HG03439 (cell line): ENCODE measurements at regions not wholly inside any gene's neighbourhood (a gene's known extent, or its start where the extent isn't known, plus 50 kb on each side); places are given as distances from the start of the nearest gene placed in this dataset.
A peak's percentile ranks its signal among the peaks of the same experiment; 100 is the strongest.
"Not testable (repeated sequence)": the region's sequence is repeated elsewhere in the genome, so short reads cannot be mapped to it uniquely, and the experiment has no call there.

ENCODE experiments used
- ATAC-seq: cut with Tn5 transposase; IDR thresholded peaks from one replicate; pipeline ENCODE4 v1.9.1; 2021; ENCODE audit warnings: mild to moderate bottlenecking, moderate library complexity; ENCODE audit not compliant: unreplicated experiment

DNA sequence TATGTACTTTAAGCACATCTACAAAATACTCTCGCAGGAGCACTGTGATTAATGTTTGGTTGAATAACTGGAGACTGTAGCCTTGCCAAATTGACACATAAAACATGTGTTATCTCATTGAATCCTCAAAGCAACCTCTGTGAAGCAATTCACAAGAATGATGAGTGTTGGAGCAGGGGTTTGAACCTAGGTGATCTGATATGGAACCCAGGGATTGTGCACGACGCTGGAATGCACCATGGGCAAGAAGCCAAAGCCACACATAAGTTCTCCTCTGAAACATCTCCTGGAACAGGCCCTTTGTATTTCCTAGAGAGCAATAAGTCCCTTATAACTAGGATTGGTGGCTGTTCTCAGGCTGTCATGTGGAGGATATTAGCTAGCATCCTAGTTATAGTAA is 124.6 kb upstream of the IVNS1ABP start:
- no peak for ATAC-seq

DNA sequence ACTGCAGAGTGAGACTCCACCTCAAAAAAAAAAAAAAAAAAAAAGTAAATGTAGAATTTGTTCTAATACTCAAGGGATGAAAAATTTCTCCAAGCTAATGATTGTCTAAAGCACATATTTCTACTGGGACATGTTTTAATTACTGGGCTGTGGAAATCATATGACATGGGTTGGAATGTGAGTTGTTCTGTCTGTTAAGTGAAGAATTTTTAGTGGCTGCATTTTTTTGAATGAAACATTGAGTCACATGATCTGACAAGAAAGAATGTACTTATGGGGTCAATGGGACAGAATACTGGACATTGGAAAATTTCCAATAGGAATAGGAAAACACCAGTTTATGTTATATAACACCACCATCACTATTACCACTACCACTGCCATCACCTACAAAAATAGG is 123.8 kb upstream of the IVNS1ABP start:
- ATAC-seq = no peak

DNA sequence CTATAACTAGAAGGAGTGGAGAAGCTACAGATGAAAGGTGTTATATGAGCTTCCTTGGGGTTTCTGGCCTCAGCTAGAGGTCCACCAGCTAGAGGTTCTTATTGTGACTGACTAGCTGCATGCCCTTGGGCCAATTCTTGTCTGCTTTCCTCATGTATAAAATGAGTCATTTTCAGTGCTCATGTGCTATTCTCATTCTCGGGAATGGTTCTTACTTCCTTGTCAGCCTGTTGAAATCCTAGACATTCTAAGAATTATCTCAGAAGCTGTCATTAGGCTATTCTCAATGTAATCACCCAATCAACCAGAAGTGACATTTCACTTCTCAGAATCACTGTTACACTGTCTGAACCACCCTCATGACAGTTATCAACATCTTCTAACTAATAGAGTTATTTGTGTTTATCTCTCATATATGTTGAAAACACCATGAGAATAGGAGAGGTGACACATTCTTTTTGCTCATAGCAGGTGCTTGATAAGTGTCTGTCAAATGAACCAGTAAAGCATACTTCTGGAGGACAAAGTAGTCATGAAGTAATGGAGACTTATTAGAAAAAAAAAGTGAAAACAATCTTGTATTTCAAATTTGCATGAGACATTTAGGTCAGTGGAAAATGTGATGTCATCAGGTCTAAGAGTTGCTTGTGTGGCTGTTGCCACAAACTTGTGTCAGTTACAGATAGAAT is 122.8 kb upstream of the IVNS1ABP start:
- ATAC-seq = peak; percentile 81

DNA sequence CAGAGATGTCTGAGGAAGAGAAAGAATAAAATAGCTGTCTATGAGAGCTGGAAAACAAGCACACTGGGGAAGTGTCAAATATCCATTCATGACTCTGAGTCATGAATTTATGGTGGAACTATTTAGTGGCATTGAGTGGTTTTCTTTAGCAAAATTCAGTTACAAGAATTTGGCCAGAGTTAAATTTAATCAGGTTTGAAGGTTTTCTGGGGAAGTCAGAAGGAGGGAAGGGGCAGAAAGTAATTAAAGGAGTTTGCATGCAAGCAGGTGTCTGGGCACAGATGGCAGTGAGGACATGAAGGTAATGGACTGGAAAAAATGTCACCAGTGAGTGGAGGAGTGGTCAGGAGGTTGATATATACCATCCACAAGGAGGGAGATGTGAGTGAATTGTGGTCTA is 121.9 kb upstream of the IVNS1ABP start:
- ATAC-seq = no peak

DNA sequence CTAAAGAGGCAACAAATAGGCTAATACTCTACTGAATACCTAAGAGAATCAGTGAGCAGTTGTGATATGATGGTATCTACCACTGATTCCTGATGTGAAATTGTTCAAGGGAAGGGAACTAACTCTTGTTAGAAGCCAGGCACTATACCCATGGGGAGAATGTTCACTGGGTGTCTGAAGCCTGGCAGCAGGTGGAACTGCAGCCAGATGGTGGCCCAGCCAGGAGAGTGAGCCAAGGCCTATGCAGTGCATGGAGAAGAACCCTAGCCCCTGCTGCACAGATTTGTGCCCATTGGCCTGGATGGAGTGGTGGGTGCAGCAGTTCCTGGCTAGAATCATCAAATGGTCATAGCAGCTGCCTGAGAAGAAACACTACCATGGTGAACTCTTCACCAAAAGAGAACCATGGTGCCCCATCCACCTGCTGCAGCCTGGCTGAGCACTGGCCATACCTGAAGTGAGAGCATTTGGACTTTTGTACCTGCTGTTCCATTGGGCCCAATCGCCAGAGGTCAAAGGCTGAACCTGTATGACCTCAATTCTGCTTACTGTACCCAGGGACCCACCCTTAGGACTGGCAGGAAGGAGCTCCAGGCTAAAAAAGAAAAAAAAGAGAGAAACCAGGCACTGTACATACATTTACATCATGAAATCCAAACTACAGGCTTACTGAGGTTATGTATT is 118.8 kb upstream of the IVNS1ABP start:
- ATAC-seq = no peak

DNA sequence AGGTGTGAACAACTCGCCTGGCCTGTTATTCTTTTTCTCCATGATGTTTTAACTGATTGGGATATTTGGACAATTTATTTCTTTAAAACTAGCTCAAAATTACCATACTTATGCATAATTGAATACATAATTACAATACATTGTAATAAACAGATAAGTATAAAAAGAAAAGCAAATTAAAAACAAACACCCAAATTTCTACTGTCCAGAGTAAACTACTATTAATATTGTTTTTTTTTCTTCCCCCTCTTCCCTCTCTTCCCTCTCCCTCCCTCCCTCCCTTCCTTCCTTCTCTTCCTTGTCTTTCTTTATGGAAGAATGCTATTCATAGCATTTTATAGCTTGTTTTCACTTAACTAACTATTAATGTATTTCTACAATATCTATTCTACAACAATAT is 117.7 kb upstream of the IVNS1ABP start:
- no peak for ATAC-seq

DNA sequence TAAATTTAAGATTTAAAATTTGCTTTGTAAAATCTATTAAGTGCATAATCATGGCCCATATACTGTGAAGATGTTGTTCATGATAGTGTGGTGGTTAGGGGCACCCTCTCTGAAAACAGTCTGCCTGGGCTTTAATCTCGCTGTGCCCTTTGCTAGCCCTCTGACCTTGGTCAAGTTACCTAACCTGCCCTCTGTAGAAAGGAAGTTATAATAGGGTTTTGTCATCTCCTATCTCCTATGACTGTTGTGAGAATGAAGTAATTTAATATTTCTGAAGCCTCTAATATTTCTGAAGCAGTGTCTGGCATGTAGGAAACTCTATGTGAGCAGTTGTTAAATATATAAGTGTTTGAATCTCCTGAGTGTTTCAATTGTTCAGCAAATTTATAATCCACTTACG is 116.6 kb upstream of the IVNS1ABP start:
- no peak for ATAC-seq

DNA sequence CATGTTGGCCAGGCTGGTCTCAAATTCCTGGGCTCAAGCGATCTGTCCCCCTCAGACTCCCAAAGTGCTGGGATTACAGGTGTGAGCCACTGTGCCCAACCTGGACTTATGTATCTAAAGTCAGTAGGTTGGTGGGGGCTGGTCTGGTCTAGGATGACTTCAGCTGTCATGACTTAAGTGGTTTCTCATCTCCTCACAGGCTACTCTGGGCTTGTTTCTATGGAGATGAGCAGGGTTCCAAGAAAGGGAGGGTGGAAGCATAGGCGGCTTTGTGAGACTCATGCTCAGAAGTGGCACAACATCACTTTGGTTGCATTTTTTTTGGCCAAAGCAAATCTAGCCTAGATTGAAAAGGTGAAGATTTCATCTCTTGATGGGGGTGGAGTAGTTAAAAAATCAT is 115.9 kb upstream of the IVNS1ABP start:
- no peak for ATAC-seq

DNA sequence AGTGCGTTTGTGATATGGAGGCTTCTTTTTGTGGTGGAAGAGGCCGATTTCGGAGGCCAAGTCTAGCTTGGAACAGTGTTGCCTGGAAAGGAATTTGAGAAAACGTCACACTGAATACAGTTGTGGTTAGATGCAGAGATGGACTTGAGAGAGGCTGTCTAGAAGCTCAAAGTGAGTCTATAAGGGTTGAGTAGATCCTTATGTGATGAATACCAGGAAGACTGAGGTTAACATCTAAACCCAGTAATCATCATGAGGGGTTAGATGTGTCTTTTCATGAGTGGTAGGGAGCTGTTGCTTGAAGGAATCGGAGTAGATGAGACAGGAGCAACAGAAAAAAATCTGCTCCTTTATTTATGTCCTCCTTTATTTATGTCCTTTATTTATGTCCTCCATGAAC is 114.6 kb upstream of the IVNS1ABP start:
- ATAC-seq = no peak

DNA sequence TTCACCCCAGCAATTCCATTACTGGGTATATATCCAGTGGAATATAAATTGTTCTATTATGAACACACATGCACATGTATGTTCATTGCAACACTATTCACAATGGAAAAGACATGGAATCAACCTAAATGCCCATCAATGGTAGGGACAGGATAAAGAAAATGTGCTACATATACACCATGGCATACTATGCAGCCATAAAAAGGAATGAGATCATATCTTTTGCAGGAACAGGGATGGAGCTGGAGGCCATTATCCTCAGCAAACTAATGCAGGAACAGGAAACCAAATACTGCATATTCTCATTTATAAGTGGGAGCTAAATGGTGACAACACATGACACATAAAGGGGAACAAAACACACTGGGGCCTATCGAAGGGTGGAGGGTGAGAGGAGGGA is 112.6 kb upstream of the IVNS1ABP start:
- ATAC-seq = not testable (repeated sequence)

DNA sequence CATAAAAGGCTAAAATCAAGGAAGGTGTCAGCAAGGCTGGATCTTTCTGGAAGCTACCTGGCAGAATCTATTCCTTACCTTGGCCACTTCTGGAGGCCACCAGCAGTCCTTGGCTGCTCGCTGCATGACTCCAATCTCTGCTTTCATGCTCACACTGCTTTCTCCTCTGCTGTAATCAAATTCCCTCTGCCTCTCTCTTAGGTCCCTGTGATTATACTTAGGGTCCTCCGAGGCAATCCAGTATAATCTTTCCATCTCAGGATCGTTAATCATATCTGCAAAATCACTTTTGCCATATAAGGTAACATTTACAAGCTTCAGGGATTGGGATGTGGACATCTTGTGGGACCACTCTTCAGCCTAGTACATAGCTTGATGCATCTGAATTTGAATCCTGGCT is 110.7 kb upstream of the IVNS1ABP start:
- ATAC-seq = no peak

DNA sequence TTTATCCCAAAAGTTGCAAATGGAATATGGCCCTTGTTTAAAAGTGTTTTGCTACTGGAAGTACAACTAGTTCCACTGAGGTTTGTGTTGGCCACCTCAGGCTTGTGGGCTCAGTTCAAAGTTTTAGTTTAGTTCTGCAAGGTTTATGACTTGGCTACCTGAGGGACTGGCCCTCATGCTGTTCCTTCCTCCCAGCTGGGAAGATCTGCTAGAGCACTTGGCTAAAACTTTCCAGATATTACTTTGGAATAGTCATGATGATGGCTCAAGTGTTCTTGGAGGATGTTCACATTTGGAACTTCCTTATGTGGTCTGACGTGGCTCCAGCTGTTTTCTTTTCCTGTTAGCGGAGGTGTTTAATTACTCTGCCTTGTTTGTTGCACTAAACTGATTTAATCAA is 110.2 kb upstream of the IVNS1ABP start:
- no peak for ATAC-seq

DNA sequence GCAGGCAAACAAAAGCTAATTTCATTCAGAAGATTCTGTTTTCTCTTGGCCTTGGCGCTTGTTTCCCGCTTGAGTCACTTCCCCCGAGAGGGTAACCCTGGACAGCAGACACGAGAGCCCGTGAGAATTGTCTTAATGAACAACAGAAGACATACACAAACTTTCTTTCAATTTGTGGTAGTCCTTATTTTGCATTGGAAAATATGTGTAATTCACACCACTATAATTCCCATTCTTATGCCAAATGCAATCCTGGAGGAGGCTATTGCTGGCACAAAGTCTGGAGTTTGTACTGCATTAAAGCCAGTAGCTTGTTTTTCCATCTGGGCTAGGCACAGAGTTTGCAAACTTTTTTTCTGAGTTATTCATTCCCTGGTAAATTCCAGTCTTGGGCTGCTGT is 109.8 kb upstream of the IVNS1ABP start:
- no peak for ATAC-seq

DNA sequence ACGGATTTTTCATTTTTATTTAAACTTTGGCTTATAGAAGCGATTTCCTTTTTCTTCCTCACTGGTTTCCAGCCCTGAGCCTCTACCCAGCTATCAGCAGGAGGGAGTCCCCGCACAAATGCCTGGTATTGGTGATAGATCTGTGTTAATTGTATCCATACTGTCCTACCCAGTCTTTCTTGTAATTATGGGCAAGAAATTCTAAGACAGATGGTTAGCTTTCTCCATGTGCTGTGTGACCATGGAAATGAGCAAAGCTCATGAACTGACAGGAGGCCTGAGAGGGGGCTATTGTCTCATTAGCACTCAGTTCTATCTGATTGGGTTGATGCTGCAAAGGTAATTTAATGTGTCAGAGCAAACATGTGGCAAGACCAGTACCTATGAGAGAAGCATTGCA is 108.1 kb upstream of the IVNS1ABP start:
- ATAC-seq = no peak

DNA sequence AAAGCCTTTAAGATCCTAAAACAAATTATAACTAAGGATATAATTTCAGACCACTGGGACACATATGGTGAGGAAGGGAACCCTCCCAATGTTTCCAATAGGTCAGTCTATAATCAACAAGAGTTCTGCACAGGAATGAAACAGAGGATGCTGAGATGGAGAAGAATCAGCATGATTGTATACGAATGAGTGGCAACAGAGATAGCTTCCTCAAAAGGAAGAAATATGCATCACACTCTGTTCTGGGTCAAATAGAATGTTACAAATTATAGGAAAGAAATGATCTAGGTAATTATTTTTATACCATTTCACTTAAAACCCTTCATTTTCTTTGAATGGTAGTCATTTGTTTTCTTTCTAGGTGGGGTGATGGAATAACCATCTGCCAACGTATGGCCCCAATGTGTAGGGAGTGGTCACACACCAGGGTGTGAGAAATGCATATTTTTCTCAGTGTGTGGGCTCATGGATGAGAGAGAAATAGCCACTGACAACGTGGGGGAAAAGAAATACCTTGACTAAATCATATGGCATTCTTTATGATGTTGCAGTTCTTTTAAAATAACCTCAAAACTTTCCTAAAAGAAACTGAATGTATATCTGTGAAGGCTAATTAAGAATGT is 104.6 kb upstream of the IVNS1ABP start:
- ATAC-seq = no peak

DNA sequence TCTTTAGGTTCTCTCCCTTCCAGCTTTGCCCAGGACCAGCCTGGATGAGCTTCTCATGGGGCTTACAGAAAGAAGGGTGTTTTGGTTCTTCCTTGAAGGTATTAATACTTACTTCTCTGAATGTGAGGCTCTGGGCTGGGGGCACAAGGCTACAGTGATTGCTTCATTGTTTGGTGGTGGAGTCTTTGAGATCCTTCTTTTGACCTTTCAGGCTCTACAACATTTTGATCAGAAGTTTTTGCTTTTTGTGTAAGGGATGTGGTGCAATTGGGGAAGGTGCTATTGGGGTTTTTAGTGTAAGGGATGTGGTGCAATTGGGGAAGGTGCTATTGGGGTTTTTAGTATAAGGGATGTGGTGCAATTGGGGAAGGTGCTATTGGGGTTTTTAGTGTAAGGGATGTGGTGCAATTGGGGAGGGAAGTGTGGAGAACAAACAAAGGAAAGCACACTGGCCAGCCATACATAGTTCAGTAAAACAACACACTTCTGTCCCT is 103.6 kb upstream of the IVNS1ABP start:
- ATAC-seq = no peak

DNA sequence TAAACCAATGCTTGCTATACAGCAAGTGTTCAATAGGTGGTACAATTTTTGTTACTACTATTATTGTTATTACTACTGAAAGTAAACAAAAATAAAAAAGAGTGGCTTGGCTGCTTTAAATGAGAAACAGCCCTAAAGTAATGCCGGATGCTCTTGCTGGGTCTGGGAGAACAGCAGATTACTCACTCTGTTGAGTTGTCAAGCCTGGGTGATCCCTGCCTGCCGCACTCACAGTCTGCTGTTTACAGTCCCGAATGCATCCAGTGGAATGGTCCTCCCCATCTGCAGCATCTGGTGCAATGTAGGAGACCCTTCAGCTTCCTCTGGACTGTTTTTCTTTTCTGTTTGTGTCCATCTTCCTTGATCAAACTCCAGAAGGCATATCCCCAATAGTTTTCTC is 102.7 kb upstream of the IVNS1ABP start:
- no peak for ATAC-seq

DNA sequence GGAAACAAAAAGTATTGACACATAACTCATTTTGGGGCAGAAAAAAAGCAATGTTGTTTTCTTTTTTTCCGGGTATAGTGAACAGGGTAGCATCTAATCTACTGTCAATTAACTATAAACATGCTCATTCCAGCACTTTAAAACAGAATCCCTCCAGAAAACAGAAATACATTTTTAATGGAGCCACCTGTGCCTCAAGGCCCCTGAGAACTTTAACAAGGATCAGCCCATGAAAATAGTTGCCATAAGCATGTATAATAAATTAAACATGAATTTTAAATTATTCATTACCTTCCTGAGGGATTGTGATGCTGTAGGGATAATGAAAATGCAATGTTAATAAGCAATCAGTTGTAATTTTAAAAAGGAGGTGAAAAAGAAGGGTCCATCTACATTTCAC is 101.4 kb upstream of the IVNS1ABP start:
- ATAC-seq = no peak

DNA sequence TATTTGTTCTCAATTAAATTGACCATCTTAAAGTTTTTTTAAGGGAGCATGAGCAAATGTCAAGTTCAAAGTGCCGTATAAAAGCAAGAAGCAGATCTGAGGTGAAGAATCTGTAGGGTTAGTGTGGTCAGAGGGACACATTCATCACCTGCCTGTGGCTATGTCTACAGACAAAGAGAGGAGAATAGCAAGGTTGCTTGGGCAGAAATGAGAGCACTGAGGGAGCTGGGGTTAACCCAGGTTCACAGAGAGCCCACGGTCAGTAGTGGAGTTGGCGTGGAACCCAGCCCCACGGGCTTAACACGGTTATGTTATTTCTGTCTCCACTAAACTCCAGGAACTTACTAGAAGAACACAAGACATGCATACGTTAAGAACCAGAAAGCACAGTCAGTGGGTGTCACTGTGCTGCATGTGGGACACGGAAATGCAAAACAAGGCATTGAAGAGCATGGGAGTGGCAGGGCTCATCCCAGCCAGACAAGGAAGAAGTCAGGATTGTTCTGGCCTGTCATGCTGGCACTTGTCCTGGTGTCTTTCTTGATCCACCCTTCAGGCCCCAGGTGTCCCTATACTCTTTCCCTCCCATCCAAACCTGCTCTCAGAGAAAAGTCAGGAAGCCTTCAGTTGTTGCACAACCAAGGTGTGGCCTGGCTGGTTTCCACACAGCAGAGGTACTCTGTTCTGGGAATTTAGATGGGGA is 95.5 kb upstream of the IVNS1ABP start:
- no peak for ATAC-seq

DNA sequence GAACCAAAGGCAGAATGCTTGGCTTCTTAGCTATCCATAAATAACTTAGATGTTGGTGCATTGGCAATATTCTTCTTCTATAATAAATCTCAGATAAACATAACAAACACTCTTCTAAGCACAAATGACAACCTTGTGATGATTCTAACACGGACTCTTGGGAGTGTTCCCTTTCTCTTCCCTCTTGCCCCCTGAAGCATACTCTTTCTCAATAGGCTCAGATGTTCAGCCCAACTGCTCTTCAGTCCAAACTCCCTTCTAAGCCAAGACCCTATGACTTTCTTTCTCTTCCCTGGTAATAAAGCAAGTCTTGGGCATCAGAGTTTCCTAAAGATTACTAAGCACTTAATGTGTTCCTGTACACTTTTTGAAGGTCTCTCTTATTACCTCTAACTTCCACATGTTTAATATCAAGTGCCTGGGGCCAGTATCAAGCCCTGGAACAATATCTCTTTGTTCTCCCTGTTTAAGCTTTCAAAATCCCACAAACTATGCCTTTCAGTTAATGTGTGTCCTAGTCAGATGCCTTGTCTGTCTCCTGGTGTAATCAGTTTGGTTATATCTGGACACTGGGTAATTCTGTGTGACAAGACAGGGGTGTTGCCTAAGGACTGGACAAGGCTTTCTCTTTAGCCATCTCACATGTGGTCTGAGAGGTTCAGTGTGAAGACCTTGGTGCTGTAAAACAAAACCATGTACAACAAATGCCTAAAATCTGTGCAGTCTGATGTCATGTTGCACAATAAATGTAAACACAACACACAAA is 92.9 kb upstream of the IVNS1ABP start:
- no peak for ATAC-seq

DNA sequence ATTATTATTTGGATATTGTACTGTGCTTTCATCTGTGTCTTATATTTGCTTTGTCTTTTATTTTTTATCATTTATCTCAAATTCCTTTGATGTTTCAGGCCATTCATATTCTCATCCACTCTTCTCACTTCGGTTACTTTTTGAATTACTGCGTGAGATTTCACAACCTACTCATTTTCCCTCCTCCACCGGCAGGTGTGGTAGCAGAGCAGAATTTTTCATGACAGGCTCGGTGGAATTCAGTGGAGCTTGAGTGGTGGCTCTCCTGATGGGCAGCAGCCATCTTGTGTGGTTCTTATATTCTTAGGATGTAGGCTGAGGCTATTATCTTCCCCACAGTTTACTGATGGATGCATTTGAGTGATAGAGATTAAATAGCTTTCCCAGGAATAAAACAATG is 92.3 kb upstream of the IVNS1ABP start:
- ATAC-seq = no peak
